HG03064 (cell line): ENCODE measurements at regions not wholly inside any gene's neighbourhood (a gene's known extent, or its start where the extent isn't known, plus 50 kb on each side); places are given as distances from the start of the nearest gene placed in this dataset.
"Not testable (repeated sequence)": the region's sequence is repeated elsewhere in the genome, so short reads cannot be mapped to it uniquely, and the experiment has no call there.

ENCODE experiments used
- ATAC-seq: cut with Tn5 transposase; IDR thresholded peaks from one replicate; pipeline ENCODE4 v1.9.1; 2021; ENCODE audit warnings: low read depth; ENCODE audit not compliant: unreplicated experiment

DNA sequence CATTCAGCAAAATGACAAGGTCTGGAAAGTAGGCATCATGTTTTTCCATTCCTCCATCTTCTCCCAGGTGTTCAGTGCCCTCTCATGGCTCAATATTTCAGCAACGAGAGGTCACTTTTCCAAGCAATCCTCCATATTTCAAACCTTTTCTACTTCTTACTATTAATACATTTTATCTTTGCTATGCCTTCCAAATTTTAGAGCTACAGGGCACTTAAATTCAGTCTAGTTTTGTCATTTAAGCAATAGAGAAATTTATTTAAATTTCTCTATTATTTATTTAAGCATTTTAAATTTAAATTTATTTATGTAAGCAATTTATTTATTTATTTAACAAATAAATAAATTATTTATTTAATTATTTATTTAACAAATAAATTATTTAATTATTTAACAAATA lies 305.1 kb upstream of the ANXA10 start:
- ATAC-seq: no peak

DNA sequence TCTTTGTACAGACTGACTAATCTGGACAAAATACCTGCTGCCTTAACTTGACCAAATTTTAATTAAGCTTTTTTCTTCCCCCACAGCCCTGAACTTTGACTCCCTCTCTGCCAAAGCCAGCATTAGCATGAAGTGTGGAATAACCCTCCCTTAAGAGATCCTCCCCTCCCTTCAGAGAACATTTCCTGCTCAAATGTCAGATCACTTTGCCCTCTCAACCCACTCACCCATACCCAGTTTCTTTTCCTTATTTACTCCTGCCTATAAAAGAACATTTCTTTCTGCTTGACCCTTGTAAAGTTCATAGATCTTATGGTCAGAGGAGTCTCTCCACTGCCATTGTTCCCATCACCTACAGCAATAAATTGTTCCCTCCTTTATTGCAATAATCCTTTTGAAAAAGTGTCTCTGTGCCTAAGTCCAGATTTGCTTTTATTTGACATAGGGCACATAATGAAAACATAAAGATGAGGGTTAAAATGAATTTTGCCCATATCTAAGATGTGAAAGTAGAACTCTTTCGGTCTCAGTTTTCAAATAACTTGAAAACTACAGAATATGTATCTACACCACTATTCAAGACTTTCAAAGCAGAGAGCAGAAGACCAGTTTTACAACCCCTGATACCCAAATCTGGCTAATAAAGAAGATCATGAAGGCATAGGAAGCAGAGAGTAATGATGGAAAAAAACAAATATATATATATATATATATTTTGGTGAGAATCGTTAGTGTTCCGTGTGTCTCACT lies 289.7 kb upstream of the ANXA10 start:
- no peak for ATAC-seq

- no peak for ATAC-seq
Observed at GRCh38 chr4:167811958-167812357, 280.4 kb upstream of the ANXA10 start.

- no peak for ATAC-seq
Observed at GRCh38 chr4:167826281-167826680, 266.1 kb upstream of the ANXA10 start.

GRCh38 chr4:167831855-167832254 lies 260.5 kb upstream of the ANXA10 start:
- ATAC-seq: no peak

GRCh38 chr4:167838686-167839085 lies 253.7 kb upstream of the ANXA10 start:
- ATAC-seq: no peak

GRCh38 chr4:167842487-167842886 lies 249.8 kb upstream of the ANXA10 start:
- ATAC-seq: no peak

GRCh38 chr4:167854881-167855280 lies 237.5 kb upstream of the ANXA10 start:
- no peak for ATAC-seq

GRCh38 chr4:167858127-167858526 lies 234.2 kb upstream of the ANXA10 start:
- not testable (repeated sequence) for ATAC-seq

DNA sequence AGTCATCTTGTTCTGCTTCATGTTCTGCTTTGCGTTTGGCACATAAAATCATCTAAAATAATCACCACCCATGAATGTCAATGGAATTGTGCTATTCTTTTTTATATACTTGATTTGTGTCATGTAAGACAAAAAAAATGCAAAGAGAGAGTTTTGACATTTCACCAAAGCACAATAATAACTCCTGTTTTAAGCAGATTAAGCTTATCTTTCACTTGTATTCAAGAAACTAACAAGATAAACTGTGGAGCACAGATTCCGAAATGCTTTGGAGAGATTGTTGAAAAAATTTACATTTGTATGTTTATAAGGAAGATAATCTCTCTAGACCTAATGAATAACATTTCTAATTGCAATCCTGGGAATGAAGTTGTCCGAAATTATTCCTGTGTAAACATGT lies 225.1 kb upstream of the ANXA10 start:
- ATAC-seq: no peak

DNA sequence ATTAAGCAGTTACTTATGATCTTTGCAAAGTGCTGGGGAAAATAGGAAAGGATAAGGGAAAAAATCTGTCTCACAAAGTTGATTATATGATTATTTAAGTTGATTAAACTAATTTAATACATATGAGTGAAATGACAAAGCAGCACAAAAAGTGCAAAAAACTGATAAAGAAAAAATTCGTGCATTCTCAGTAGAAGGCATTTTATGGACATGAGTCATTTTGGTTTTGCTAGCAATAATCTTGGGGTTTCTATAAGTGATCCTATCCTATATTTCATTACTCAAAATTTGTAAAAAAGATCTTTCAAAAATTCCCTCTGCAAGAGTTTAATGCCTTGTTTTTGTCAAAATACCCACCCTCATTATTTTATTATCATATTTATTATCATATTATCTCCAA lies 224.2 kb upstream of the ANXA10 start:
- no peak for ATAC-seq

GRCh38 chr4:167873496-167873895 lies 218.8 kb upstream of the ANXA10 start:
- ATAC-seq: no peak

DNA sequence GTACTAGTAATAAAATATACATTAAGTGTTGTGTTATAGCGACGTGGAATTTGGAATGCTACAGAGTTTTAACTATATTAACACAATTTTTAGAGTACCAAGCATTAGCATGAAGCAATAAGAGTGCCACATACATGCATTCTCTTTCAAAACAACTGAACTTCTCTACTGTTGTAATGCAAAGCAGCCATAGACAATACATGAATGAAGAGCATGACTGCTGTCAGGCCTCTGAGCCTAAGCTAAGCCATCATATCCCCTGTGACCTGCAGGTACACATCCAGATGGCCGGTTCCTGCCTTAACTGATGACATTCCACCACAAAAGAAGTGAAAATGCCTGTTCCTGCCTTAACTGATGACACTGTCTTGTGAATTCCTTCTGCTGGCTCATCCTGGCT lies 216.2 kb upstream of the ANXA10 start:
- ATAC-seq: not testable (repeated sequence)

DNA sequence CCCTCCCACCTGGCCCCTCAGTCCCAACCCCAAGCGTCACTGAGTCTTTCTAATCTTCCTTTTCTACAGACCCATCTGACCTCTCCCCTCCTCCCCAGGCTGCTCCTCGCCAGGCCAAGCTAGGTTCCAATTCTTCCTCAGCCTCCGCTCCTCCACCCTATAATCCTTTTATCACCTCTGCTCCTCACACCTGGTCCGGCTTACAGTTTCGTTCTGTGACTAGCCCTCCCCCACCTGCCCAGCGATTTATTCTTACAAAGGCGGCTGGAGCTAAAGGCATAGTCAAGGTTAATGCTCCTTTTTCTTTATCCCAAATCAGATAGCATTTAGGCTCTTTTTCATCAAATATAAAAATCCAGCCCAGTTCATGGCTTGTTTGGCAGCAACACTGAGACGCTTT lies 214.5 kb upstream of the ANXA10 start:
- ATAC-seq: not testable (repeated sequence)

- no peak for ATAC-seq
Observed at GRCh38 chr4:167883266-167883665, 209.1 kb upstream of the ANXA10 start.

GRCh38 chr4:167885071-167885470 lies 207.3 kb upstream of the ANXA10 start:
- no peak for ATAC-seq

DNA sequence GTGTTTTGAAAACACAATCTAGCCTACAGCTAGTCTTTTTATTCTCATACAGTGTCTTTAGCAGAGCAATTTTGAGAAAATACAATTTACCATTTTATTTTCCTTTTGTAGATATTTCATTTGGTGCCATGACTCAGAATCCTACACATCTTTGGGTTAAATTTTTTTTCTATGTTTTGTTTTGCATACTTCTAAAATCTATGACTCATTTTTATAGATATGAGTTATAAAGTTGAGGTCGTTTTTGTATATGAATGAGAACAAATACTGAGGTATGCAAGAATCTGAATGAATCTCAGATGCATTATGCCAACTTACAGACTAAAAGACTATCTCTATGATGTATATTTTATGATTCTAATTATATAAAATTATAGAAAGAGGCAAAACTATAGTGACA lies 206.5 kb upstream of the ANXA10 start:
- no peak for ATAC-seq

- no peak for ATAC-seq
Observed at GRCh38 chr4:167887726-167888125, 204.6 kb upstream of the ANXA10 start.

DNA sequence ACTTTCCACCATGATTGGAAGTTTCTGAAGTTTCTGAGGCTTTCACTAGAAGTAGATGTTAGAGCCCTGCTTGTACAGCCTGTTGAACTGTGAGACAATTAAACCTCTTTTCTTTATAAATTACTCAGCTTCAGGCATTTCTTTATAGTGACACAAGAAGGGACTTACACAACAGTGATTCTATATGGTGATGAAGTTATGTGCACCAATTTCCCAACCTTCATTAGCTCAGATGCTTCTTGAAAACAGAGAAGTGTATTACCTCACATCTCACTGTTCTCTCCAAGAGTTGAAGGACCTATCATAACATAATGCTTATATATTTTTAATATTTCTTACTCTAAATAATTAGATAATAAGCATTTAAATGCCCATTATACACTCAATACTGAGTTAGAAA lies 202.1 kb upstream of the ANXA10 start:
- no peak for ATAC-seq

DNA sequence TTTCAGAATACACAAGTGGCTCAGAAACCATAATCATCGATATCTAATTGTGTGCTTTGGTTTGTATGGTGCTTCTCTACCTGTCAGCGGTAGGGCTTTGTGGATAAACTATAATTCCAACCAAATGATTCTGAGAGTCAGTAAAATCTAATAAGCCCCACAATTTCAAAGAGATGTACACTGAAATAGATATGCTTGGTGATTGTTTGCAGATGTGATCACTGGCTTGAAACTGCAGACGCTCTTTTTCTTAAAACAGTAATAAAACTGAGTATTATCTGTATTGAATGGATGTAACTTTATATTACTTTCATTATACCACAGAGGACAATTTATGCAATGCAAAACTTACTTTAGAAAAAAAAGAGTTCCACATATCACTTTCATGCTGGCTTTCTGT lies 198.8 kb upstream of the ANXA10 start:
- ATAC-seq: no peak

DNA sequence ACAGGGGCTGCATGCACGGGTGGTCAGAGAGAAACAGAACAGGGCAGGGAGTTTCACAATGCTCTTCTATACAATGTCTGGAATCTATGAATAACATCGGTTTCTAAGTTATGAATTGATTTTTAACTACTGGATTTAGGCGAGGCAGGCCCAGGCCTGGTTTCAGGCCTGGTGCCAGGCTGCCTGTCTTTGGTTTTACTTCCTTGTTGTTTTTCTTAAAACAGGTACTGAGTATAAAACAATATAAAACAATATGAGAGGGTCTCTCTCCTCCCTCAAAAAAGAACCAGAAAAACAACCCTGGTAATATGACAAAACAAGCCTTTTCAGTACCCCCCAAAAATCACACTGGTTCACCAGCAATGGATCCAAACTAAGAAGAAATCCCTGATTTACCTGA lies 196.1 kb upstream of the ANXA10 start:
- not testable (repeated sequence) for ATAC-seq

- no peak for ATAC-seq
Observed at GRCh38 chr4:167897116-167897515, 195.2 kb upstream of the ANXA10 start.

DNA sequence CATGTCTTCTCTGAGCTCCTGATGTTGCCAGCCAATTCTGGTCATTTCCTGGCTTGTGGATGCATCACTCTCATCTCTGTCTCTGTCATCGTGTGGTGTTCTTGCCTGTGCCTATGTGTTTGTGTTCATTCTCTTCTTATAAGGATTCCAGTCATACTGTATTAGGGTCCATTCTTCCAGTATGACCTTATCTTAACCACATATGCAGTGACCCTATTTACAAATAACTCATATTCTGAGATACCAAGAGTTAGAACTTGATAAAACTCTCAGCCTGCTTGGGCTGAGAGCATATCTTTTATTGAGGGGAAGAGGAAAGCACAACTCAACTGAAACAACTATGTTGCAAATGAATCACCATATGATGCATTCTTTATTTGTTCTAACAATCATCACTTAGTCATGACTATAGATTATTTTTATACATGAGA lies 189.0 kb upstream of the ANXA10 start:
- ATAC-seq: no peak
